CD4-positive, alpha-beta T cell (primary cell): ENCODE measurements at regions not wholly inside any gene's neighbourhood (a gene's known extent, or its start where the extent isn't known, plus 50 kb on each side); places are given as distances from the start of the nearest gene placed in this dataset.

Source experiments
- ATAC-seq: fragments of 200-7000 bp; cut with Tn5 transposase; one replicate; pipeline ENCODE4 v1.10.0; 2022; ENCODE audit warnings: mild to moderate bottlenecking; ENCODE audit not compliant: poor library complexity
- CTCF ChIA-PET: fragments of 350-600 bp; sonication (Branson Sonifier 250); formaldehyde crosslinking; loops from one replicate; lab custom pipeline; 2021; ENCODE audit warnings: antibody characterized with exemption, inconsistent platforms; lab: Charles Lee
- POLR2A ChIA-PET: fragments of 350-600 bp; sonication (Branson Sonifier 250); formaldehyde crosslinking; loops from one replicate; lab custom pipeline; 2021; ENCODE audit warnings: antibody characterized with exemption, inconsistent platforms; lab: Charles Lee
- DNase-seq, 14 experiments: peaks; one replicate each; pipeline ENCODE4 v3.0.0-alpha.2; 2013 to 2020; ENCODE audit warnings: mixed read lengths in 2 of 14
- H3K27ac ChIP-seq, 2 donors: one replicate each; pipeline versions ENCODE4 v1.5.1 to v1.7.0; 2013; ENCODE audit warnings: low read length in 2 of 2, low read depth in 1 of 2, mild to moderate bottlenecking in 1 of 2
- H3K27me3 ChIP-seq, 2 experiments: 1 replicate in 1 of 2; 2 replicates in 1 of 2; pipeline versions ENCODE4 v1.6.1 to v1.7.0; 2013; ENCODE audit warnings: low read length in 2 of 2, control low read depth in 1 of 2, mild to moderate bottlenecking in 1 of 2, moderate library complexity in 1 of 2; ENCODE audit not compliant: insufficient read depth in 2 of 2, control insufficient read depth in 1 of 2
- H3K36me3 ChIP-seq: one replicate; pipeline ENCODE4 v1.6.1; 2013; ENCODE audit warnings: low read length, control low read depth; ENCODE audit not compliant: insufficient read depth
- H3K4me1 ChIP-seq: one replicate; pipeline ENCODE4 v1.6.1; 2013; ENCODE audit warnings: low read length, control low read depth; ENCODE audit not compliant: insufficient read depth
- H3K4me3 ChIP-seq: one replicate; pipeline ENCODE4 v1.5.1; 2013; ENCODE audit warnings: mild to moderate bottlenecking, low read length, moderate library complexity
- H3K9me3 ChIP-seq, 2 experiments: 1 replicate in 1 of 2; 2 replicates in 1 of 2; pipeline versions ENCODE4 v1.6.1 to v1.7.0; 2013; ENCODE audit warnings: low read length in 2 of 2, mild to moderate bottlenecking in 2 of 2, control low read depth in 1 of 2, moderate library complexity in 1 of 2; ENCODE audit not compliant: control insufficient read depth in 1 of 2, insufficient read depth in 1 of 2
- H3K27ac Mint-ChIP-seq: one replicate; pipeline ENCODE4 v1.8.0; 2020; ENCODE audit warnings: mixed read lengths
- H3K27me3 Mint-ChIP-seq: one replicate; pipeline ENCODE4 v1.8.0; 2021; ENCODE audit warnings: mixed read lengths
- H3K36me3 Mint-ChIP-seq: one replicate; pipeline ENCODE4 v1.8.0; 2021; ENCODE audit warnings: low read depth, mixed read lengths
- H3K4me1 Mint-ChIP-seq: one replicate; pipeline ENCODE4 v1.8.0; 2021; ENCODE audit warnings: low read depth, mixed read lengths
- H3K4me3 Mint-ChIP-seq: one replicate; pipeline ENCODE4 v1.8.0; 2020; ENCODE audit warnings: mild to moderate bottlenecking, mixed read lengths
- H3K9me3 Mint-ChIP-seq: one replicate; pipeline ENCODE4 v1.8.0; 2020; ENCODE audit warnings: mixed read lengths
- CTCF ChIP-seq: fragments of 200-600 bp; IDR thresholded peaks from one replicate; pipeline ENCODE4 v1.8.0; 2022; ENCODE audit warnings: antibody characterized with exemption, mild to moderate bottlenecking
- intact Hi-C, 2 experiments: fragments of 100-400 bp; cut with DNase I in 1 of 2; cut with micrococcal nuclease in 1 of 2; formaldehyde crosslinking; loops; one replicate each; pipeline versions ENCODE4 v1.15.1 to v1.9.0; 2023 to 2025; cut with DNase I, micrococcal nuclease

- no peaks in the 10 kb centered on the region for H3K4me1 ChIP-seq
- POLR2A ChIA-PET: no interaction called here
- CTCF ChIA-PET: no interaction called here
- Mint-ChIP-seq H3K9me3 (peaks cover 4% of the 10 kb centered on the region), H3K27ac (no peak overlapping the region), H3K27me3 (no peaks in the 10 kb centered on the region), H3K4me3 (no peak overlapping the region), H3K36me3 (no peaks in the 10 kb centered on the region), H3K4me1 (no peaks in the 10 kb centered on the region)
- no peak for ATAC-seq
- no peak overlapping the region for H3K27ac ChIP-seq
- intact Hi-C loops: no loop called here
- no peak for TF ChIP-seq CTCF
- H3K27me3 ChIP-seq: no peaks in the 10 kb centered on the region
- H3K4me3 ChIP-seq: no peak overlapping the region
- DNase-seq: no peak
- no peaks in the 10 kb centered on the region for H3K36me3 ChIP-seq
- no peaks in the 10 kb centered on the region for H3K9me3 ChIP-seq
These were observed 297.0 kb downstream of the SH3GL2 start for GRCh38 chr9:17875886-17876285.

DNA sequence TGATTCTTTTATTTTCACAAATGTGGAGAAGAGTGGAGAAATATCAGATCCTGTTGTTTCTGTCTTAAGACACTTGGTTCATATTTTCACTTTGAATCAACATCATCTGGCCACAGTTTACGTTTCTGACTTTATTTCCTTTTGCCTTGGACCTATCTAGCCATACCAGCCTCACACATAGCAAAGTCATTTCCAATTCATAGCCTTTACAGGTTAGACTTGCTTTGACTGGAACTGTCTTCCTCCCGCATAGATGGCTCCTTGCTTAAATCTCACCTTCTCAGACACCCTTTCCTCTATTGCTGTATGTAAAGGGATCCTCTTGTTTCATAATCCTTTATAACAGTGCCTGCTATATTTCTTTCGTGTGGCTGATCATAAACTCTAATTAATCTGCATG is 297.8 kb downstream of the SH3GL2 start:
- no peak overlapping the region for H3K4me3 ChIP-seq
- H3K9me3 ChIP-seq: no peaks in the 10 kb centered on the region
- H3K27me3 ChIP-seq: no peaks in the 10 kb centered on the region
- no peaks in the 10 kb centered on the region for H3K36me3 Mint-ChIP-seq
- H3K4me3 Mint-ChIP-seq: no peak overlapping the region
- H3K36me3 ChIP-seq: no peaks in the 10 kb centered on the region
- no peak for ATAC-seq
- ChIA-PET CTCF (no interaction called here), POLR2A (no interaction called here)
- H3K9me3 Mint-ChIP-seq: peaks cover 4% of the 10 kb centered on the region
- no peak for TF ChIP-seq CTCF
- intact Hi-C loops: no loop called here
- H3K27ac ChIP-seq: no peak overlapping the region
- DNase-seq: no peak
- no peak overlapping the region for H3K27ac Mint-ChIP-seq
- H3K4me1 ChIP-seq: no peaks in the 10 kb centered on the region
- H3K27me3 Mint-ChIP-seq: no peaks in the 10 kb centered on the region
- H3K4me1 Mint-ChIP-seq: no peaks in the 10 kb centered on the region

DNA sequence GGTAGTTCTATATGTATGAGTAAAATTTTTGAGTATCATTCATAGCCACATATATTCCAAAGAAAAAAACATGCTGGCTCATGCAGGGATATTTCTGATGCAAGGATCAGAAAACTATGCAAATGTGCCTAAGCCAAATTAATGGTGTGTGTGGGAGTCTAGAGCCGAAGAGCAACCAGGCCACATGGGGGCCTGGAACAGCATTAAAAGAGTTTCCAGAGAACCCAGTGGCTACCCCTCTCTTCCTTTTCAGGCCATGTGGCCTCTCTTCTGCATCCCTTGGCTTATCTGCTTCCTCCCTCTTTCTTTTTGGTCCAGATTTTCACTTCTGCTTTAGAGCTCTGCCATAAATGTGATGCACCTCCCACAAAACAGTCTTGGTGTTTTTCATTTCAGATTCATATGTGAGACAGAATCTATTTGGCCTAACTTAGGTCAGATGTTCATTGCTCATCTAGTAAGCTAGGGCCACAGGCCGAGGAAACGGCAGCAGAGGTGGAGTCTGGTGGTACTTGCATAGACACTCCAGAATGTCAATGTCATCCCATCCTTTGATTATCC is 300.0 kb downstream of the SH3GL2 start:
- Histone ChIP-seq H3K9me3 (no peaks in the 10 kb centered on the region), H3K36me3 (no peaks in the 10 kb centered on the region), H3K27me3 (no peaks in the 10 kb centered on the region), H3K4me1 (no peaks in the 10 kb centered on the region), H3K27ac (no peak overlapping the region), H3K4me3 (no peak overlapping the region)
- H3K27me3 Mint-ChIP-seq: no peaks in the 10 kb centered on the region
- ChIA-PET CTCF (no interaction called here), POLR2A (no interaction called here)
- ATAC-seq (no peak), DNase-seq (no peak)
- intact Hi-C loops: no loop called here
- no peaks in the 10 kb centered on the region for H3K4me1 Mint-ChIP-seq
- no peak for TF ChIP-seq CTCF
- H3K4me3 Mint-ChIP-seq: no peak overlapping the region
- H3K36me3 Mint-ChIP-seq: no peaks in the 10 kb centered on the region
- H3K27ac Mint-ChIP-seq: no peak overlapping the region
- peaks cover 7% of the 10 kb centered on the region for H3K9me3 Mint-ChIP-seq
